ENCODE measurements at regions not wholly inside any gene's neighbourhood (a gene's known extent, or its start where the extent isn't known, plus 50 kb on each side); places are given as distances from the start of the nearest gene placed in this dataset.

DNA sequence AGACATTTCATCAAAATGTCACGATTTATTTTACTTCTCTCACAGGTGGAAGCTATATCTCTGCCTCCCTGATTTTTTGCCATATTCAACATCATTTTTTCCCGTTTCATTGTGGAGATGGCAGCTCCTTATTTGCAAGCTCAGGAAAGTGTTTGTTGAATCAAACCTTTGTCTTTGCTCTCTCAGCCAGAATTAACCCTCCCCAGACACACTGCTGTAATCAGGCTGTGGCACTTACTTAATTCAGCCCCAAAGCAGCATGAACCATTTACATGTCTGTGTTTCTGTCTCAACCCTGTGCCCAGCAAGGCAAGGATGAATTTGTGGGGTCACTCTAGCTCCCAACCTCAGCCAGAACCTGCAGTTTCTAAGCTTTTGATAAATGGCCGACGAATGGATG, 397.2 kb downstream of the TCERG1L start:
- TF ChIP-seq, protein P1, sequence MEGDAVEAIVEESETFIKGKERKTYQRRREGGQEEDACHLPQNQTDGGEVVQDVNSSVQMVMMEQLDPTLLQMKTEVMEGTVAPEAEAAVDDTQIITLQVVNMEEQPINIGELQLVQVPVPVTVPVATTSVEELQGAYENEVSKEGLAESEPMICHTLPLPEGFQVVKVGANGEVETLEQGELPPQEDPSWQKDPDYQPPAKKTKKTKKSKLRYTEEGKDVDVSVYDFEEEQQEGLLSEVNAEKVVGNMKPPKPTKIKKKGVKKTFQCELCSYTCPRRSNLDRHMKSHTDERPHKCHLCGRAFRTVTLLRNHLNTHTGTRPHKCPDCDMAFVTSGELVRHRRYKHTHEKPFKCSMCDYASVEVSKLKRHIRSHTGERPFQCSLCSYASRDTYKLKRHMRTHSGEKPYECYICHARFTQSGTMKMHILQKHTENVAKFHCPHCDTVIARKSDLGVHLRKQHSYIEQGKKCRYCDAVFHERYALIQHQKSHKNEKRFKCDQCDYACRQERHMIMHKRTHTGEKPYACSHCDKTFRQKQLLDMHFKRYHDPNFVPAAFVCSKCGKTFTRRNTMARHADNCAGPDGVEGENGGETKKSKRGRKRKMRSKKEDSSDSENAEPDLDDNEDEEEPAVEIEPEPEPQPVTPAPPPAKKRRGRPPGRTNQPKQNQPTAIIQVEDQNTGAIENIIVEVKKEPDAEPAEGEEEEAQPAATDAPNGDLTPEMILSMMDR (IDR thresholded peaks at IDR 0.05), result no peak
- no peak for TF ChIP-seq POLR2A (IDR thresholded peaks at IDR 0.05)
